Activated CD4-positive, alpha-beta T cell treated with anti-CD3 and anti-CD28 coated beads for 24 hours (primary cell): ENCODE measurements at regions not wholly inside any gene's neighbourhood (a gene's known extent, or its start where the extent isn't known, plus 50 kb on each side); places are given as distances from the start of the nearest gene placed in this dataset.
"Not testable (repeated sequence)": the region's sequence is repeated elsewhere in the genome, so short reads cannot be mapped to it uniquely, and the experiment has no call there.

Experiments used
- DNase-seq, 2 donors: peaks; one replicate each; pipeline ENCODE4 v3.0.0-alpha.2; 2020; ENCODE audit warnings: low read depth in 2 of 2

DNA sequence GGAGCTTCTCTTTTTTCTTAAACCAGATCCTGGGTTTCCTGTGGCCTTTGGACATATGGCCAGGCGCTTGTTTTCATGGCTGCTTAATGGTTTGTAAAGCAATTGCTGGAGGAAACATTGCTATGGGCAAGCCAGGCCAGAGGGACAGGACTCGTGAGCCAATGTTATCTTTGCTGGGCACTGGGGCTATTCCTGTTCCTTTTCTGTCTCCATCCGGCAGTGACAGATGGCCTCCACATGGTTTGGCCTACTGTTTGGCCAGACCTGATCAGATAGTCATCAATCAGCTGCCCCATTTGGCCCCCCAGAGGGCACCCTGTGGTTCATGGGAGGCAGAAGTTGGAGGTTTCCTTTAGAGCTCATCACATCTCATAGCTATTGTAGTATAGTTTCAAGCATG is 326.1 kb upstream of the ROPN1 start:
- DNase-seq, result no peak

DNA sequence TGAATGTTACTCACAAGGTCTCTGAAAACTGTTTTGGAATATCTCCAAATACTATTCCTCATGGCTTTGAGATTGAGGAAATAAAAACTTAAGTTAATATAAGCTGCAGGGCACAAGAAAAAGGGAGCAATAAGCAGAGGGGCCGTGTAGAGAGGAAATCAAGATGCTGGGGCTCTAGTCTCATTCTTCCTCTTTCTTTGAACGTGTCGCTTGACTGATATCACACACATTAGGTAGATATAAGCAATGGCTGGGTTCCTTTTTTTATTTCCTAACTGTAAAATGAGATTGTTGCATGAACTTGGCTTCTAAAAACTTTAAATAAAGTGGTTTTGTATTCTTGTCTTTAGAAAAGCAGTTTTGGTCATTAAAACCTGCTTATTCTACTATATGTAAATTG is 326.7 kb upstream of the ROPN1 start:
- no peak for DNase-seq

- no peak for DNase-seq
Observed at GRCh38 chr3:124320976-124321375, 329.1 kb upstream of the ROPN1 start.

- DNase-seq, result no peak
Observed at GRCh38 chr3:124322309-124322880, 330.5 kb upstream of the ROPN1 start.

- DNase-seq, result no peak
Observed at GRCh38 chr3:124322966-124323365, 331.0 kb upstream of the ROPN1 start.

- no peak for DNase-seq
Observed at GRCh38 chr3:124325248-124325647, 333.3 kb upstream of the ROPN1 start.

- DNase-seq, result no peak
Observed at GRCh38 chr3:124329723-124330122, 337.8 kb upstream of the ROPN1 start.

DNA sequence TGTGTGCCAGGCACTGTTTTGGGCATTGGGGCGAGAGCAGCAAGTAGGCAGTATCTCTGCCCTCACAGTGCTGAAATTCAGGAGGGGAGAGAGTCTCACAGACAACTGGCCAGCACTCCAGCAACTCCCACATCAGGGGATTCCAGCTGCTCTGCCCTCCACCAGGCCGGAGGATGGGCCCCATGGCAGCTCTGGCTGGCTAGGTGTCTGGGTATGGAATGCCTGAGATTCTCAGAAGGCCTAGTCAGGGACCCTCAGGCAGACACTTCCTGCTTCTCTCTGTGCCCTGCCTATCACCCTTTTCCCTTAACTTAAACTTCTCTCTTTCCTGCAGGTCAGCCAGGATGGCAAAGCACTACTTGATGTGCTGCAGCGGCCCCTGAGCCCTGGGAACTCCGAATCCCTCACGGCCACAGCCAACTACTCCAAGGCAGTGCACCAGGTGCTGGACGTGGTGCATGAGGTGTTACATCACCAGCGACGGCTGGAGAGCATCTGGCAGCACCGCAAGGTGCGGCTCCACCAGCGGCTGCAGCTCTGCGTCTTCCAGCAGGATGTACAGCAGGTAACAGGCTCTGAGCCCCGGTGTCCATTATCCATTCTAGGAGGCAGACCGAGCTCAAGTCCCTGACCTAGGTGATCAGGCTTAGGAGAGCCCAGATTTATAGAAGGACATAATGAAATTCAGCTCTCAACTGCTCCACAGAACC is 342.2 kb upstream of the ROPN1 start:
- DNase-seq, result no peak

DNA sequence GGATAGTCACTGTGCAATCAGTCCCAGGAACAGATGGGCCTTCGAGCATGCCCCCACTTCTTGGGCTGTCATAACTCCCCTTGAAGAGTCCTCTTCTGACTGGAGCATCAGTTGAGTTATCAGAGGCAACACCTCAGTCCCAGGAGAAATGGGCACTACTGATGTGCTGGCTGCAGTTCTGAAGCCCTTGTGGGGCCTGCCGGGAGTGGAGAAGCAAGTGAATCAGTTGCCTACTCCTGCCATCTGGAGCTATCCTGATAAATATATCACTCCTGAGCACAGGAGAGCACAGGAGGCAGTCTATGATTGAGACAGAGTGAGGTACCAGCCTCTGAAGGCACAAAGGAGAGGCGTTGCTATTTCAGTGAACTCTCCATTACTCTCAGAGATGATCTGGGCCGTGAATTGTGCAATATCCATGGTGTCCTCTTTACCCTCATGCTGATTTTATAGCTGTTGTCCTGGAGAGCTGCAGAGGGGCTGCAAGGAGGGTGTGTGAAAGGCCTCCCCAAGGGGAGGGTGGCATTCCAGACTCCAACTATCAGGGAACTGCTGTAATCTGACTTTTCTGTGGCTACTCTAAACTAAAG is 344.2 kb upstream of the ROPN1 start:
- DNase-seq, result no peak

DNA sequence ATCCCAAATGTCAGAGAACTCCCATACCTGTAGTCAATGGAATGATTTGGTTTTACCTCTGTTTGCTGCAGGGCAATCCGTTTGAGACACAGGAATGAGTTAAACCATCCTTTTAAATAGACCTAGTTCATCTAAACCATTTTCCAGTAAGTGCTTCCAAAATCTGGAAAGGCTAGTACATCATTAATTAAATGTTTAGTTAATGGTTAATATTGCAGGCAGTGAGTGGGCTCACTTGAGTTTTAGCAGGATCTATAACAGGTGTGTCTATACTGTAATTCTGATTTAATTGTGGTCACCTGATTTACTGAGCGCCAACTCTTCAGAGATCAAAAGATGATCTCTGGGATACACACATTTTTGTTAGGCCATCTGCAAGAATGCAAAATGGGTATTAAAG is 353.9 kb upstream of the ROPN1 start:
- no peak for DNase-seq

DNA sequence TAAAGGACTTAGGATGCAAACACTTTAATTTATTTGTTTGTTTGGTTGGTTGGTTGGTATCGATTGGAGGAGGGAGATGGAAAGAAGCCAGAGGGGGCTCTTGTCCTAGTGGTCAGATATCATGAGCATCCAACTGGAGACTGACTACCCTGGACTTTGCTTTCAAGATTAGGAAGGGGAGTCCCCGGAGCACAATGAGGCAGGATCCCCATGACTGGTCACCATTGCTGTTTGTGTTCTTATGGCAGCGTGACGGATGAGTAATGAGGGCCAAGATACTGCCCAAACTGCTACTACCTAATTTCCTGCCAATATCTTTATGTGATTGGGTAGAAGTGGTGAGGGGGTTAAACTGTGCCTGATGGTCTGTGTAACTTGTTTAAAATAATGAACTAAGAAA is 354.6 kb upstream of the ROPN1 start:
- DNase-seq, result no peak

GRCh38 chr3:124347418-124347817 is 355.5 kb upstream of the ROPN1 start:
- DNase-seq, result no peak

- DNase-seq, result not testable (repeated sequence)
Observed at GRCh38 chr3:124348555-124348954, 356.6 kb upstream of the ROPN1 start.

DNA sequence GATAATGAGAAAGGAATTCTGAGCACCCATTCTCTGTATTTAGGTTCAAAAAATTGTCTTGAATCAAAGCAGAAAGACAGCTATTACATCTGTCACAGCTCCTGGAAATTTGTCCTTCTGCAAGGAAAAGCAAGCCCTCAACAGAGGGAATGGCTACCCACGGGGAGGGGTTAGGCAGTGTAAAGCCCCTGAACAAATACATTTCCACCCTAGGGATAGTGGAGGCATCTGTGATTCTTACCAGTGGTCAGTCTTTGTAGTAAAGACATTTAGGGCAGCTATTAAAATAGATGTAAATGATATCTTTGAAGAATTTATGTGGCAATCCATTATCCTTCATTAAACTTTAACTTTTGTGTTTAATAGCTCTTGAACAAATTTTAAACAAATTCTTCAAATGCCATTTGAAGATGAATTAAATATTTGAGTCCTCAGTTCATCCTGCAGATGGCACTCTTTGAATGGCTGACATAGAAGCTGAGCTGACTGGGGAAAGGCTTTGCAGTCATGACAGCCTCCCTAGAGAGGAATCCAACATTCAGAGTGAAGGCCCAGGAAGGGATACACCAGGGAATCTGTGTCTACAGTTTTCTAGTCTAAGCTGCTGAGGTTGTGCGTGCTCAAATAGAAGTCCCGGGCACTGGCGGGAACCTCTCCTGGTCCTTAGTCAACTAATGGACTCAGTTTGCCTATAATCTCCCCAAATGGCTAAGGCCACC is 359.7 kb upstream of the ROPN1 start:
- no peak for DNase-seq

DNA sequence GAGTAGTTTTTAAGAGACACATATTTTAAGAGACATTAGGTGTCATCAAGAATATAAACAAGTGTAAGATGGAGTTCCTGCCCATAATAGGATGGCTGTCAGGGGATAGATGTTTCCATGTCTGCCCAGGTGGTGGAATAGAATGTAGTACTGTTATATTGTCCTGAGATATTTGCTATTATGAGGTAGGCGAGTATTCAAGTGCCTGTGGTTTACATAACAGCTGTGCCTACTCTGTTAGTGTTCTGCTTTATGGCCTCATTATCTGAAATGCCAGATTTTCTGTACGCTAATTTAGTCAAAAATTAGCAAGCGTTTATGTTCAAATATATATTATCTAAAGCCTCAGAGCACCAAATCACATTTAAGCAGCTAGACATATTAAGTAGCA is 360.2 kb upstream of the ROPN1 start:
- DNase-seq, result no peak

GRCh38 chr3:124353691-124354090 is 361.8 kb upstream of the ROPN1 start:
- no peak for DNase-seq

DNA sequence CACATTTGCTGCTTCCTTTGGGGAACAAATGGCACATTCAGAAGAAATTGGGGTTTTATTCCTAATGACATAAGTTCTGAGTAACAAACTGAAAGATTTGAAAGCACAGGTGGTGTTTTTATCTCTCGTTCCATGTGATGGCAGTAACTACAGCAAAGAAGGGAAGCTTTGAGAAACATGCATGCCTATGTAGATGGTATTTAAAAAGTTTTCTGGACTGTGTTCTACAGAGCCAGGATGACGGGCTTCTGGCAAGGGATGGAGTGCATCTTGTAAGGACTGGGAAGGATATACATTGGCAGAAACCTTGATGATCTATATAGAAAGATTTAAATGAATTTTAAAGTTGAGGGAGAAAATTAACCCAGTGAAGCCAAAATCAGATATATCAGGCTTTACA is 362.2 kb upstream of the ROPN1 start:
- DNase-seq, result no peak

GRCh38 chr3:124358156-124358555 is 366.2 kb upstream of the ROPN1 start:
- no peak for DNase-seq

DNA sequence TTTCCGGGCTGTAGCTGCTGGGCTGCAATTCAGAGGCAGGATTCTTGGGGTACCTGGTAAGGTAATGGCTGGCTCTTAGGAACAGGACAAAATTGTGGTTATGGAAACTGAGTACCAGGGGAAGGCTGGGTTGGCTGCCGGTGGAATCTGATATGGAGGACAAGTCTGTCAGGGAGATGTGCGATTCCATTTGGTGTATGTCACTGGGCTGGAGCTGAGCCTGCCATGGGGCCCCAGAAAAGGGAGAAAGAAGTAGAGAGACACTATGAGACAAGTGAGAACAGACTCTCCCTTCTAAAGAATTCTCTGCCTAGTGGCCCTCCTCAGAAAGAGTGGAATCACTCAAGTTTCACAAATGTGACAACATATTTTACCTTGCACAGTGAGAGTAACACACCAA is 368.2 kb upstream of the ROPN1 start:
- DNase-seq, result no peak

DNA sequence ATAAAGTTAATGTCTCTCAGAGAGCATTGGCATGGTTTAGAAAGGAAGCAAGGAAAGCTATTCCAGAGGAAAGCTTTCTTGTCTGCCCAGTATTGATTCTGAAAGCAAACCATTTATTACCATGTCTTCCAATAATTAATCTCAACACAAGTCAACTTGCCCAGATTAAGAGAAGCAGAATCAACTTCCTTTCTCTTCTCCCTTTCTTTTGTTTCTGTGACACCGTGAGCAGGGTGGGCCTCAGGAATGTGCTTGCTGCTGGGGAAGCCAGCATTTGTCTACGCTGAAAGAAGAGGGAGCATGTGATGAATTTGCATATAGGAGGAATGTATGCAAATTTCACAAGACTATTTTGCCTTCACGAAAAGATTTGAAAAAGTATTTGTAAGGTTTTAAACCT is 368.6 kb upstream of the ROPN1 start:
- no peak for DNase-seq

DNA sequence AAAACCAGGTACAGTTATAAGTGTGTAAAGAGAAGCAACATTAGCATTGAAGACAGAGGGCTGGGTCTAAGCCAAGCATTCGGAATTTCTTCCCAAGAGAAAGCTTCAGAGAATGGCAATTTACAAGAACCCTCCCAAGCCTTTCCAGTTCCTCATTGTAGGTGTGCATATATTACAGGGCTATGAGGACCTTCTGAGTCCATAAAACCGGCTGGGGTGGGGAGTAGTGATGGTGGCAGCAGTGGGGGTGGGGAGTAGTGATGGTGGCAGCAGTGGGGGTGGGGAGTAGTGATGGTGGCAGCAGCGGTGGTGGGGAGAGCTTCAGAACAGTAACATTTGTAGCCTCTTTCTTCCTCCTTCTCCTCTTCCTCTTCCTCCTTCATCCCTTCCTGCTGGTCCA is 368.7 kb upstream of the UMPS start:
- DNase-seq, result no peak

DNA sequence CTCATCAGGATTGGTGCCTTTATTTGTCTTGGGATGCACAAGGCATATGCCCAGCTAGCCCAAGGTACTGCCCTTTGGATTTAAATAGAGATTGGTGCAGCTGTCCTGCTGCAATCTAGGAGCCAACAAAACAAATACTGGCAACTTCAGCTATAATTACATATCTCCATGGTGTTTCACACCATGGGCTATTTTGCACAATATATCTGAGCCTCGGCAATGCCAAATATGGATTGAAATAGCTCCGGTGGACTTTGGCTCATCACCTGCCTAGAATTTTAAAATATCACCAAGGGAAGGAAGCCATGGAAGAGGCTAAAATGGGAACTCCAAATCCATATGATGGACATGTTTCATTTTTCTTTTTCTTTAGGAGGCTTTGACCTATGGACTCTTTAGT is 367.8 kb upstream of the UMPS start:
- no peak for DNase-seq

- no peak for DNase-seq
Observed at GRCh38 chr3:124363476-124363875, 366.8 kb upstream of the UMPS start.
